ENCODE measurements at regions not wholly inside any gene's neighbourhood (a gene's known extent, or its start where the extent isn't known, plus 50 kb on each side); places are given as distances from the start of the nearest gene placed in this dataset.

DNA sequence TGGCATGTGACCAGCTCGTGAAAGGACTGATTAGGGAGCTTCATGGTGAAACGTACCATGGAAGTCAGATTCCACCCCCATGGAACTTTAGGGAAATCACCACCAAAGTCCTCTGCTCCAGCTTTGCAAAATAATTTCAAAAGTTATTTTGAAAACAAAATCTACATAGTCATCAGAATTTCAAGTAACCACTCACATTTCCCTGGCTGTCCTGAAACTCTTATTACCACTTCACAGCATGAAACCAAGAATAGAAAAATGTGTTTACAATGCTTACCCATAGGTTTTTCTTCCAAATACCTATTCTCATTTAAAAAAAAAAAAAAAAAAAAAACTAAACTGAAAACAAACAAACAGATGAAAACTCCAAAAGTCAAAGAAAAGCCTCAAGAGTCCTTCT lies 198.7 kb downstream of the PDGFRA start:
- TF ChIP-seq CTCF (IDR thresholded peaks at IDR 0.05; ENCODE audit: insufficient read depth, low read length) (no peak), POLR2AphosphoS5 (IDR thresholded peaks at IDR 0.05; ENCODE audit: low read depth) (no peak), GABPA (IDR thresholded peaks at IDR 0.05; ENCODE audit: low read depth) (no peak)
- TF ChIP-seq, protein P1, sequence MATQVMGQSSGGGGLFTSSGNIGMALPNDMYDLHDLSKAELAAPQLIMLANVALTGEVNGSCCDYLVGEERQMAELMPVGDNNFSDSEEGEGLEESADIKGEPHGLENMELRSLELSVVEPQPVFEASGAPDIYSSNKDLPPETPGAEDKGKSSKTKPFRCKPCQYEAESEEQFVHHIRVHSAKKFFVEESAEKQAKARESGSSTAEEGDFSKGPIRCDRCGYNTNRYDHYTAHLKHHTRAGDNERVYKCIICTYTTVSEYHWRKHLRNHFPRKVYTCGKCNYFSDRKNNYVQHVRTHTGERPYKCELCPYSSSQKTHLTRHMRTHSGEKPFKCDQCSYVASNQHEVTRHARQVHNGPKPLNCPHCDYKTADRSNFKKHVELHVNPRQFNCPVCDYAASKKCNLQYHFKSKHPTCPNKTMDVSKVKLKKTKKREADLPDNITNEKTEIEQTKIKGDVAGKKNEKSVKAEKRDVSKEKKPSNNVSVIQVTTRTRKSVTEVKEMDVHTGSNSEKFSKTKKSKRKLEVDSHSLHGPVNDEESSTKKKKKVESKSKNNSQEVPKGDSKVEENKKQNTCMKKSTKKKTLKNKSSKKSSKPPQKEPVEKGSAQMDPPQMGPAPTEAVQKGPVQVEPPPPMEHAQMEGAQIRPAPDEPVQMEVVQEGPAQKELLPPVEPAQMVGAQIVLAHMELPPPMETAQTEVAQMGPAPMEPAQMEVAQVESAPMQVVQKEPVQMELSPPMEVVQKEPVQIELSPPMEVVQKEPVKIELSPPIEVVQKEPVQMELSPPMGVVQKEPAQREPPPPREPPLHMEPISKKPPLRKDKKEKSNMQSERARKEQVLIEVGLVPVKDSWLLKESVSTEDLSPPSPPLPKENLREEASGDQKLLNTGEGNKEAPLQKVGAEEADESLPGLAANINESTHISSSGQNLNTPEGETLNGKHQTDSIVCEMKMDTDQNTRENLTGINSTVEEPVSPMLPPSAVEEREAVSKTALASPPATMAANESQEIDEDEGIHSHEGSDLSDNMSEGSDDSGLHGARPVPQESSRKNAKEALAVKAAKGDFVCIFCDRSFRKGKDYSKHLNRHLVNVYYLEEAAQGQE (IDR thresholded peaks at IDR 0.05; ENCODE audit: insufficient replicate concordance, low read depth): no peak

All from HL-60 (cell line).